C1 segment of cervical spinal cord (tissue), 14 donors: ENCODE measurements at regions not wholly inside any gene's neighbourhood (a gene's known extent, or its start where the extent isn't known, plus 50 kb on each side); places are given as distances from the start of the nearest gene placed in this dataset.
A peak's percentile ranks its signal among the peaks of the same experiment; 100 is the strongest.

Source experiments
- DNase-seq, 14 donors: peaks; one replicate each; lab custom pipeline; 2025; lab: John Stamatoyannopoulos, UW

- DNase-seq, result no peak
Observed at GRCh38 chr5:52409835-52410234, 377.9 kb upstream of the ITGA1 start.

- DNase-seq, result no peak
Observed at GRCh38 chr5:52419357-52419756, 368.4 kb upstream of the ITGA1 start.

GRCh38 chr5:52427615-52428014, 360.1 kb upstream of the ITGA1 start:
- no peak for DNase-seq

GRCh38 chr5:52428977-52429489, 358.7 kb upstream of the ITGA1 start:
- DNase-seq, result no peak

- DNase-seq, result no peak
Observed at GRCh38 chr5:52441768-52442167, 345.9 kb upstream of the ITGA1 start.

GRCh38 chr5:52443187-52443586, 344.5 kb upstream of the ITGA1 start:
- no peak for DNase-seq

GRCh38 chr5:52448111-52448510, 339.6 kb upstream of the ITGA1 start:
- no peak for DNase-seq

- DNase-seq, result no peak
Observed at GRCh38 chr5:52449516-52449915, 338.2 kb upstream of the ITGA1 start.

GRCh38 chr5:52452098-52452497, 335.6 kb upstream of the ITGA1 start:
- DNase-seq, result no peak

GRCh38 chr5:52453176-52453575, 334.5 kb upstream of the ITGA1 start:
- no peak for DNase-seq

- no peak for DNase-seq
Observed at GRCh38 chr5:52455920-52456319, 331.8 kb upstream of the ITGA1 start.

GRCh38 chr5:52457810-52458209, 329.9 kb upstream of the ITGA1 start:
- DNase-seq, result no peak

- DNase-seq, result peak in 1 of 14 donors; percentile 0
Observed at GRCh38 chr5:52466113-52466512, 321.6 kb upstream of the ITGA1 start.

- DNase-seq, result no peak
Observed at GRCh38 chr5:52466749-52467520, 320.8 kb upstream of the ITGA1 start.

GRCh38 chr5:52468976-52469375, 318.7 kb upstream of the ITGA1 start:
- DNase-seq, result no peak

- no peak for DNase-seq
Observed at GRCh38 chr5:52469420-52469819, 318.3 kb upstream of the ITGA1 start.

GRCh38 chr5:52469835-52470234, 317.9 kb upstream of the ITGA1 start:
- no peak for DNase-seq

- DNase-seq, result no peak
Observed at GRCh38 chr5:52476346-52476745, 311.4 kb upstream of the ITGA1 start.

GRCh38 chr5:52481201-52481600, 306.5 kb upstream of the ITGA1 start:
- no peak for DNase-seq

- DNase-seq, result no peak
Observed at GRCh38 chr5:52481851-52482250, 305.9 kb upstream of the ITGA1 start.

- DNase-seq, result no peak
Observed at GRCh38 chr5:52491071-52491787, 296.5 kb upstream of the ITGA1 start.

- no peak for DNase-seq
Observed at GRCh38 chr5:52491818-52492217, 295.9 kb upstream of the ITGA1 start.

- DNase-seq, result no peak
Observed at GRCh38 chr5:52497133-52497693, 290.5 kb upstream of the ITGA1 start.
